Activated naive CD8-positive, alpha-beta T cell treated with anti-CD3 and anti-CD28 coated beads, Interleukin-2, amount 50 U/mL, for 24 hours (primary cell): ENCODE measurements at regions not wholly inside any gene's neighbourhood (a gene's known extent, or its start where the extent isn't known, plus 50 kb on each side); places are given as distances from the start of the nearest gene placed in this dataset.
A peak's percentile ranks its signal among the peaks of the same experiment; 100 is the strongest.
"Not testable (repeated sequence)": the region's sequence is repeated elsewhere in the genome, so short reads cannot be mapped to it uniquely, and the experiment has no call there.

ENCODE experiments used
- ATAC-seq: fragments of 150-1000 bp; cut with Tn5 transposase; one replicate; pipeline ENCODE4 v1.10.0; 2021
- DNase-seq: peaks from one replicate; pipeline ENCODE4 v3.0.0; 2021
- H3K27ac Mint-ChIP-seq: one replicate; pipeline ENCODE4 v1.8.0; 2021; ENCODE audit warnings: mild to moderate bottlenecking, mixed read lengths
- H3K27me3 Mint-ChIP-seq: one replicate; pipeline ENCODE4 v1.8.0; 2021; ENCODE audit warnings: mixed read lengths
- H3K36me3 Mint-ChIP-seq: one replicate; pipeline ENCODE4 v1.8.0; 2021; ENCODE audit warnings: low read depth, mixed read lengths
- H3K4me1 Mint-ChIP-seq: one replicate; pipeline ENCODE4 v1.8.0; 2021; ENCODE audit warnings: mixed read lengths
- H3K4me3 Mint-ChIP-seq: one replicate; pipeline ENCODE4 v1.8.0; 2021; ENCODE audit warnings: mild to moderate bottlenecking, moderate library complexity, mixed read lengths
- H3K9me3 Mint-ChIP-seq: one replicate; pipeline ENCODE4 v1.8.0; 2021; ENCODE audit warnings: mixed read lengths

DNA sequence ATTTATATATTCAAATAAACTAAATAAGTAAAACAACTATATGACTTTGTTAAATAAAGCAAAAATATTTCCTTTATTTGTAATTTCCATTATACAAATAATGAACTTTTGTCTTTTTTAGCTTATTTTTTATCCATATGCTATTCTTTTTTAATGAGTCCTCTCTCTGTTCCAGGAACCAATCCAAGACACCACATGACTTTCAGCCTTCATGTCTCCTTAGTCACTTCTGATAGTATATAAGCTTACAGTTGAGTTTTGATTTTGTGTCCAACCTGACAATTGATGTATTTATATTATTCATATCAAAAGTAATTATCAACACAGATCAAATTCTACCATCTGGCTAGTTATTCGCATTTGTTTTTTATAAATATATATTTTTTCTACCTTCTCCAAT, 582.3 kb upstream of the GJE1 start:
- no peak overlapping the region for H3K4me3 Mint-ChIP-seq
- peaks cover 13% of the 10 kb centered on the region for H3K4me1 Mint-ChIP-seq
- DNase-seq (no peak), ATAC-seq (no peak)
- no peaks in the 10 kb centered on the region for H3K27me3 Mint-ChIP-seq
- peaks cover 3% of the 10 kb centered on the region for H3K36me3 Mint-ChIP-seq
- H3K9me3 Mint-ChIP-seq, result peaks cover 21% of the 10 kb centered on the region
- no peak overlapping the region for H3K27ac Mint-ChIP-seq

DNA sequence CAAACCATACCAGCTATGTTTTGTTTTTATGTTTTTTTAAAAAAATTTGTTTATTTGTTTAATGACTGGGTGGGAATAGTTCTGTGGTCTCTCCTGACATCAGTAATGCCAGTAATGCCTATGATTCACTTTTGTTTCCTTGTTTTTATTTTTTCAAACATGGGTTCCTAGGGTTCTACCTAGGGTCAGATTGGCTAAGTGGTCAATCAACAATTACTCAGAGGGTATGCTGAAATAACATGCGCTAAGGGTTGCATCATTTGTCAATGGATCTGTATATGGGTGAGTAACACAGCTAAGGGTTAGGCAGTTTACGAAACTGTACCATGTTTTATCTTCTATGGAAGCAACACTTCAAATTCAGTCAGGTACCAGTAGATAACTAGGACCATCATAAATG, 583.8 kb upstream of the GJE1 start:
- Mint-ChIP-seq H3K27me3 (no peaks in the 10 kb centered on the region), H3K9me3 (peaks cover 21% of the 10 kb centered on the region), H3K4me3 (no peak overlapping the region), H3K4me1 (peaks cover 11% of the 10 kb centered on the region), H3K27ac (no peak overlapping the region), H3K36me3 (peaks cover 3% of the 10 kb centered on the region)
- ATAC-seq, result no peak
- no peak for DNase-seq

DNA sequence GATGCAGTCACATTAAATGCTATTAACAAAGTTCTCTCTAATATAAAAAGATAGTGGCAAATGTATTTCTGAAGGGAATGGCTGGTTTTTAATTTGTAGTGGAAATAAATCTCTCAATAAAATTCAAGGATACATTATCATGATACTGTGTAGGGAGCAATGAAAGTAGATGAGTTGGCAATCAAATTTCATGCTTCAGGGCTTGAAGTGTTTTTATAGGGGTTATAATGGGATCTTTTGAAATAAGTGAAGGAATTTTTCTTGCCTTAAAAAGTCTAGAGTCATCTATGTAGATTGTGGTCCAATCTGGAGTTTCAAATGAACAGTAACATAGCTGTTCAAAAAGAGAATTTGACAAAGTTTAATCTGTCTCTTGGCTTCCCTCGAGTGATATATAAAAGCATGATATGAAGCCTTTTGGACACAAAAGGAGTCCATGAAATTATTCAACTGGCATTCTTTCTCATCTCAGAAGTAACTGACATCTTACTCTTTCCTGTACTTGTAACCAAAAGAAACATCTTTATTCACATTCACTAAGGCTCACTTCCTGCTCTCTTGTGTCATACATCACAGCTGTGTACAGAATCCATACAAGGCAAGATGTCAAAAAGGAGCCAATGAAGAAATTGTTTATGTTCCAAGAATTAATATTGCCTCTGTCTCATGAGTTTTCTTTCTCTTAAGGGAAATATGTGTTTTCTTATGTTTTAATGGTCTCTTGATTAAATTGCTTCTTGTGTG, 591.0 kb upstream of the GJE1 start:
- no peak overlapping the region for H3K27ac Mint-ChIP-seq
- H3K36me3 Mint-ChIP-seq, result no peaks in the 10 kb centered on the region
- H3K4me3 Mint-ChIP-seq, result no peak overlapping the region
- ATAC-seq, result no peak
- H3K27me3 Mint-ChIP-seq, result no peaks in the 10 kb centered on the region
- H3K4me1 Mint-ChIP-seq, result no peaks in the 10 kb centered on the region
- H3K9me3 Mint-ChIP-seq, result peaks cover under 1% of the 10 kb centered on the region
- DNase-seq, result no peak

DNA sequence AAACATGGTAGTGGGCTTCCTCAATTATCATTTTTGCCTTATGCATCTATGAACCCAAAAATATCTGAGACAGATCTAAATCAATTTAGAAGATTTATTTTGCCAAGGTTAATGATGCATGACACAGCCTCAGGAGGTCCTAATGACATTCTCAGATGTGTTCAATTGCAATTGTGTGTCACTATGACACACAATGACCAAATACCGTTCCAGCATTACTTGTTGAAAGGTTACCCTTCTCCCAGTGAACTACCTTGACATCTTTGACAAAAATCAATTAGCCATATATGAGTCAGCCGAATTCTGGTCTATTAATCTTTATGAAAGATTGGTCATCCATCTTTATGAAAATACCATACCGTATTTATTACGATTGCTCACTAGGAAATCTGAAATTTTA, 592.5 kb upstream of the GJE1 start:
- H3K27ac Mint-ChIP-seq, result no peak overlapping the region
- DNase-seq, result no peak
- H3K4me1 Mint-ChIP-seq, result no peaks in the 10 kb centered on the region
- H3K4me3 Mint-ChIP-seq, result no peak overlapping the region
- no peaks in the 10 kb centered on the region for H3K36me3 Mint-ChIP-seq
- no peaks in the 10 kb centered on the region for H3K27me3 Mint-ChIP-seq
- no peak for ATAC-seq
- H3K9me3 Mint-ChIP-seq, result no peaks in the 10 kb centered on the region

DNA sequence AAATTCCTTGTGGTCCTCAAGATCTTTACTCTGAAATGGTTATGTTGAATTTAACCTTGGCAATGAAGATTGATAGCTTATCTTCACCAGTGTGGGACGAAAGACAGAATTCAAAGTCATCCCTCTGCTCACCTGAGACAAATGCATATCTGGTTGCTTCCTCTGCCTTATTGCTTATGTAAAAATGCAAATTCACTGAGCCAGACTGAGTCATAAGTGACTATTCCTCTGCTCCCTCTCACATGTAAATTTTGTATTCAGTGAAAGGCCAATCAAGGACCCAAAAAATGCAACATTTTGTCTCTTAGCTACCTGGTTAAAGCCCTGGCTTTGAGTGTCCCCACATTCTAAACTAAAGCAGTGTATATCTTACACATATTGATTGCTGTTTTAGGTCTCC, 593.1 kb upstream of the GJE1 start:
- Mint-ChIP-seq H3K36me3 (no peaks in the 10 kb centered on the region), H3K4me3 (no peak overlapping the region), H3K9me3 (no peaks in the 10 kb centered on the region), H3K27ac (no peak overlapping the region), H3K27me3 (no peaks in the 10 kb centered on the region), H3K4me1 (no peaks in the 10 kb centered on the region)
- ATAC-seq (no peak), DNase-seq (no peak)

DNA sequence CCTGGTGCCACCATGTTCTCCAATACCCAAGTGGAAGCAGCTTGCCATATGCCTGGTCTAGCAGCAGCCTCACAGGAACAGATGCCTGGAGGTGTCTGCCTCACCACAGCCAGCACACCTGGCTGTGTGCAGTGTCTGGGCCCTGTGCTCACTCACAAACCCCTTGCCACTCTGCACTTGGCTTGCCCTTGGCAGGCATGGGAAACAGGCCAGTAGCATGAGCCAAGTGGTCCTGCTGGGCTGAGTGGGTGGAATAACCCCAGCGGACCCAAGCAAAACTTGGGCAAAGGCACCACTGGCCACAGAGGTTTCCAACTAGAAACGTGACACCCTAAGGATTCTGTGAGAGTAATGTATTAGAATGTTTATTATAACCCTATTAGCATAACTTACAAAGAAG, 600.5 kb upstream of the GJE1 start:
- Mint-ChIP-seq H3K27ac (no peak overlapping the region), H3K4me1 (no peaks in the 10 kb centered on the region), H3K27me3 (no peaks in the 10 kb centered on the region), H3K9me3 (no peaks in the 10 kb centered on the region), H3K36me3 (no peaks in the 10 kb centered on the region), H3K4me3 (no peak overlapping the region)
- ATAC-seq (no peak), DNase-seq (no peak)

DNA sequence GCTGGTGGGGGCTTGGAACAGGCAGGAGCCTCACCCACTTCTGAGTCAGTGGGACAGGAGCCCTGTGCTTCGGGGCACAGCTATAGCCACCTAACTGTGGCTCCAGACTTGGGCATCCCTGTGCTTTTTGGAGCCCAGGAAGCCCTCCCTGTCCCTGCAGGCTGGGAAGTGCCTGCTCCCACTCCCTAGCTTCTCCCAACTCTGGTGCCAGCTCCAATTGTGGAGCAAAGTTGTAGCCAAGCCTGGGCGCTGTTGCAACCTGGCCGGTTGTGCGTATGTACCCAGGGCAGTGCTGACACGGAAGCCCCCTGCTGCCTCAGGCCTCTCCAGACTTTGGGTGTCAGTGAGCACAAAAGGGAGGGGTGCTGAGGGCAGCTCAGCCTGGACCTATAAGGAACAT, 601.7 kb upstream of the GJE1 start:
- H3K9me3 Mint-ChIP-seq, result no peaks in the 10 kb centered on the region
- DNase-seq (no peak), ATAC-seq (no peak)
- no peak overlapping the region for H3K27ac Mint-ChIP-seq
- no peaks in the 10 kb centered on the region for H3K27me3 Mint-ChIP-seq
- no peaks in the 10 kb centered on the region for H3K36me3 Mint-ChIP-seq
- H3K4me1 Mint-ChIP-seq, result no peaks in the 10 kb centered on the region
- H3K4me3 Mint-ChIP-seq, result no peak overlapping the region

DNA sequence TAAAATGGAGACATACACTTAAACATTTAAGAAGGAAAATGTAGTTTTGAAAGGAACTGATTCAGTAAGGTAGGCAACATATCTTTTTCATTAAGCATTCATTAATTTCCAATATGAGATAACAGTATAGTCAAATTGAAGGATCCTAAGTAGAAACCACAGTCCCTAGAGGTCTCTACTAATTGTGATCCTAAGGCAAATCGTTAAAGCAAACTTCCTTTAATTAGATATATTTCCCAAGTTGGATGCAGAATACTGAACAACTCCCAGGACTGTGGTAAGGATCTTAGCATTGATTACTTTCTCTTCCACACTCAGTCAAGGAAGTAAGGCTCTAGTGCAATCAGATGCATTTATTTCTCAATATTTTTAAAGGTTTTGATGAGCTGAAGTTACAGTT, 604.1 kb upstream of the GJE1 start:
- no peak overlapping the region for H3K4me3 Mint-ChIP-seq
- H3K4me1 Mint-ChIP-seq, result no peaks in the 10 kb centered on the region
- ATAC-seq (no peak), DNase-seq (no peak)
- no peaks in the 10 kb centered on the region for H3K27me3 Mint-ChIP-seq
- no peaks in the 10 kb centered on the region for H3K36me3 Mint-ChIP-seq
- H3K27ac Mint-ChIP-seq, result no peak overlapping the region
- no peaks in the 10 kb centered on the region for H3K9me3 Mint-ChIP-seq

DNA sequence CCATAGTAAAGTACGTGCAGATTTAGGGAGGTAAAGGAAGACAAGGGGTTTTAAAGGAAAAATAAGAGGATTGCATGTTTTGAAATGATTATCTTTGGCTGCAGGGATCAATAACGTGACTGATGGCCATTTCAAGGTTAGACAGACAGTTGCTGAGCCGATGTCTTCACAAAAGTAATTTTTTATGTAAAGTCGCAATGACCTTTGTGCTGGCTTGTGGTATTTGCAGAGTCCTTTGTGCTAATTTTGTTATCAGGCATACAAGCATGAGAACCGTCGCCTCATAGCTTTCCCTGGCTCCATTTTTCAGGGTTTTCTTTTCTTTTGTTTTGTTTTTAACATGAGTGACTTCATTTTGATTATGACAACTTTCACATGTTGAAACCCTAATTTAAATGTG, 605.7 kb upstream of the GJE1 start:
- H3K36me3 Mint-ChIP-seq, result no peaks in the 10 kb centered on the region
- no peaks in the 10 kb centered on the region for H3K9me3 Mint-ChIP-seq
- DNase-seq, result no peak
- H3K27ac Mint-ChIP-seq, result no peak overlapping the region
- H3K27me3 Mint-ChIP-seq, result no peaks in the 10 kb centered on the region
- H3K4me3 Mint-ChIP-seq, result no peak overlapping the region
- no peaks in the 10 kb centered on the region for H3K4me1 Mint-ChIP-seq
- no peak for ATAC-seq

DNA sequence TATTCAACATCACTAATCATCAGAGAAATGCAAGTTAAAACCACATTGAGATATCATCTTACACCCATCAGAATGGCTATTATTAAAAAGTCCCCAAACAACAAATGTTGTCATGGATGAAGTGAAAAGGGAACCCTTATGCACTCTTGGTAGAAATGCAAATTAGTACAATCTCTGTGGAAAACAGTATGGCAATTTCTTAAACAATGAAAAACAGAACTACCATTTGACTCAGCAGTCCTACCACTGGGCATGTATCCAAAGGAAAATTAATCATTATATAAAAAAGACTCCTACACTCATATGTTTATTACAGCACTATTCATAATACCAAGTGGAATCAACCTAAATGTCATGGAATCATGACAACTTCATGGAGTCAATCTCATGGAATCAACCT, 611.3 kb upstream of the GJE1 start:
- no peaks in the 10 kb centered on the region for H3K27me3 Mint-ChIP-seq
- no peak overlapping the region for H3K27ac Mint-ChIP-seq
- H3K4me1 Mint-ChIP-seq, result peaks cover 3% of the 10 kb centered on the region
- no peaks in the 10 kb centered on the region for H3K36me3 Mint-ChIP-seq
- H3K4me3 Mint-ChIP-seq, result no peak overlapping the region
- DNase-seq (no peak), ATAC-seq (no peak)
- no peaks in the 10 kb centered on the region for H3K9me3 Mint-ChIP-seq

DNA sequence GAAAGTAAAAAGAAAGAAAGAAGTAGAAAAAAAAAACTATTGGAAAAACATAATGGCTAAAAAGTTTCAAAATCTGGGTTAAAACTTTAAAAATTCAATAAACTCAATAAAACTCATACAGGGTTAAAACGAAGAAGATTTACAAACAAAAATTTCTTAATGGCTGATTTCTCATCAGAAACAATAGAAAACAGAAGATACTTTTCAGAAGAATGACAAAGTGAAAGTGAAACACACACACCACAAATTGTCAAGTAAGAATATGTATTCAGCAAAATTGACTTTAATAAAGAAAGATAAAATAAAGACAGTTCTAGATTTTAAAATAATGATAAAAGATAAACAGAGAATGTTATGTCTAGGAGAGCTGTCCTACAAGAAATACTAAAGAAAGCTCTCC, 618.9 kb upstream of the GJE1 start:
- Mint-ChIP-seq H3K9me3 (no peaks in the 10 kb centered on the region), H3K36me3 (no peaks in the 10 kb centered on the region), H3K4me3 (peak overlapping the region; percentile 40), H3K27ac (no peak overlapping the region), H3K27me3 (no peaks in the 10 kb centered on the region), H3K4me1 (peaks cover 14% of the 10 kb centered on the region)
- no peak for DNase-seq
- no peak for ATAC-seq

DNA sequence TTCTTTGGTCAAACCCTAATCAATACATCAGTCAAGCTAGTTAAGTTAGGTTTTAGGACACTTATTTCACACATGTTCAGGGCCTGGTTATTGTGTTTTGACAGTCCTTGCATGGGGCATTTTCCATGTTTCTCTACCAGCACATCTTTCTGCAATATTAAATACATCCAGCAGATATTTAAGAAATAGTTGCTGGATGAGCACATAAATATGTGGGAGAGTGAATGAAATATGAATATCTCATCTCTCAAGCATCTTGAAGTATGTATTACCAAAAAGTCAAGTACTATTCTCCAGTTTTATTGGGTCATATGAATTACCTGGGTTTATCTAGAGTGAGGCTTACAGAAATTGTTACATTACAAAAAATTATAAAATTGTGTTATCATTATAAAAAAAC, 621.9 kb upstream of the GJE1 start:
- no peak for DNase-seq
- H3K4me1 Mint-ChIP-seq, result peaks cover 14% of the 10 kb centered on the region
- H3K4me3 Mint-ChIP-seq, result no peak overlapping the region
- peaks cover 6% of the 10 kb centered on the region for H3K36me3 Mint-ChIP-seq
- H3K27me3 Mint-ChIP-seq, result no peaks in the 10 kb centered on the region
- H3K9me3 Mint-ChIP-seq, result peaks cover 9% of the 10 kb centered on the region
- no peak for ATAC-seq
- H3K27ac Mint-ChIP-seq, result no peak overlapping the region

DNA sequence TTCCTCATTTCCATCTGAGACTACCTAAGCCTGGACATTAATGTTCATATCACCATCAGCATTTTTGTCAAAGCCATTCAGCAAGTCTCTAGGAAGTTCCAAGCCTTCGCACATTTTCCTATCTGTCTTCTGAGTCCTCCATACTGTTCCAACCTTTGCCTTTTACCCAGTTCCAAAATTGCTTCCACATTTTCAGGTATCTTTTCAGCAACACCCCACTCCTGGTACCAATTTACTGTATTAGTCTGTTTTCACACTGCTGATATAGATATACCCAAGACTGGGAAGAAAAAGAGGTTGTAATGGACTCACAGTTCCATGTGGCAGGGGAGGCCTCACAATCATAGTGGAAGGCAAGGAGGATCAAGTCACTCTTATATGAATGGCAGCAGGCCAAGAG, 626.7 kb upstream of the GJE1 start:
- H3K36me3 Mint-ChIP-seq, DNase-seq, H3K4me3 Mint-ChIP-seq, H3K4me1 Mint-ChIP-seq, H3K27ac Mint-ChIP-seq, H3K27me3 Mint-ChIP-seq, ATAC-seq: not testable (repeated sequence)
- H3K9me3 Mint-ChIP-seq, result peaks cover 25% of the 10 kb centered on the region

DNA sequence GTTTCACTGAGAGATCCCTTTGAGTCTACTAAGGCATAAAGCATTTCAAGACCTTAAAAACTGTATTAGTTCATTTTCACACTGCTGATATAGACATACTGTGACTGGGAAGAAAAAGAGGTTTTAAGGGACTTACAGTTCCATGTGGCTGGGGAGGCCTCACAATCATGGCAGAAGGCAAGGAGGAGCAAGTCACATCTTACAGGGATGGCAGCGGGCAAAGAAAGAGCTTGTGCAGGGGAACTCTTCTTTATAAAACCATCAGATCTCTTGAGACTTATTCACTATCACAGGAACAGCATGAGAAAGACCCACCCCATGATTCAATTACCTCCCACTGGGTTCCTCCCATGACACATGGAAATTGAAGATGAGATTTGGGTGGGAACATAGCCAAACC, 628.4 kb upstream of the GJE1 start:
- ATAC-seq, H3K4me1 Mint-ChIP-seq, H3K36me3 Mint-ChIP-seq, H3K27me3 Mint-ChIP-seq, DNase-seq, H3K4me3 Mint-ChIP-seq, H3K27ac Mint-ChIP-seq: not testable (repeated sequence)
- peaks cover 25% of the 10 kb centered on the region for H3K9me3 Mint-ChIP-seq

DNA sequence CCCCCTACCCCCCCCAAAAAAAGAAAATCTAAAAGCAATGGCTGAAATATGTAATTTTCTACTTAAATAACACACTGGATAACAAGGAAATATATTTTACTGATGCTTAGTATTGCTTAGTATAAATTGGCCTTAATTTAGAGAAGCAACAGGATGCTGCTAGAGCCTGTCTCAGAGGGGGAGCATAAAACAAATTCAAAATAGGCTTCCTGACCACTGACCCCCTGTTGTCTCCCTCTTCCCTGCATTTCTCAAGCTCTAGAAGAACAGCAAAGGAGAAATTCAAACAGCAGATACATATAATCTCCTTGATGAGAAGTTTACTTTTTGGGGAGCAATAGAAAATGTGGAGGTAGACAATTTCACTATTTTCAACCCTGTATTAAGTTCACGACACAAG, 631.1 kb upstream of the GJE1 start:
- peaks cover 22% of the 10 kb centered on the region for H3K9me3 Mint-ChIP-seq

DNA sequence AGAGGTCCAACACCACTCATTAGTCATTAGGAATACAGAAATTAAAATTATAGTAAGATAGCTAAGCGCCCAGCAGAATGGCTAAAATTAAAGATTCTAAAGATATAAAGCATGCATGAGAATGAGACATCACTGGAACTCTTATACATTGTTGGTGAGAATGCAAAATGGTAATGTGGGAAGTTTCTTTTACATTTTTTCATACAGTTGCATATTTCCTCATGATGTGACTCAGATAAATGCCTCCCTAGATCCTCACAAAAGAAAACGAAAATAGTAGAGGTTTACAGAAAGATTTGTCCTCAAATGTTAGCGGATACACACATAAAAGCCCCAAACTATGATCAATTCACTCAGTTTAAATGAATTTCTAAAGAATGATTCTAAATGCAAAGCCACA, 633.7 kb upstream of the GJE1 start:
- ATAC-seq (no peak), DNase-seq (no peak)
- Mint-ChIP-seq H3K4me3 (no peak overlapping the region), H3K9me3 (peaks cover 4% of the 10 kb centered on the region), H3K27ac (no peak overlapping the region), H3K27me3 (no peaks in the 10 kb centered on the region), H3K36me3 (no peaks in the 10 kb centered on the region), H3K4me1 (peaks cover 1% of the 10 kb centered on the region)

More for the DNA sequence above, 631.1 kb upstream of the GJE1 start:
- Mint-ChIP-seq H3K27me3 (no peaks in the 10 kb centered on the region), H3K27ac (no peak overlapping the region), H3K4me1 (peaks cover 1% of the 10 kb centered on the region), H3K4me3 (no peak overlapping the region), H3K36me3 (peaks cover 9% of the 10 kb centered on the region)
- no peak for ATAC-seq
- DNase-seq, result no peak
